IMR-90 (cell line): ENCODE measurements at regions not wholly inside any gene's neighbourhood (a gene's known extent, or its start where the extent isn't known, plus 50 kb on each side); places are given as distances from the start of the nearest gene placed in this dataset.

ENCODE experiments used
- ATAC-seq: fragments of 200-7000 bp; cut with Tn5 transposase; 2 replicates; pipeline ENCODE4 v1.9.1; 2020; ENCODE audit warnings: low read depth, mild to moderate bottlenecking, moderate library complexity
- BruUV-seq: library from RNA; stranded (reverse); fragments of 400-500 nt; replicated peaks from 2 replicates; lab custom pipeline; 2021; lab: Mats Ljungman, UMichigan
- CTCF ChIA-PET: fragments of 300-600 bp; formaldehyde crosslinking; extraction: SDS; loops from one replicate; lab custom pipeline; 2021; ENCODE audit warnings: antibody characterized with exemption; lab: Yijun Ruan, JAX
- POLR2A ChIA-PET: fragments of 300-600 bp; sonication (Branson Sonifier 250); formaldehyde crosslinking; loops from one replicate; lab custom pipeline; 2022; ENCODE audit warnings: antibody characterized with exemption; ENCODE audit not compliant: unreplicated experiment; lab: Charles Lee
- DNase-seq: peaks from one replicate; pipeline ENCODE4 v3.0.0; 2013
- H2AFZ ChIP-seq: replicated peaks from 2 replicates; pipeline ENCODE3; 2013; ENCODE audit warnings: low read length, mild to moderate bottlenecking; ENCODE audit not compliant: poor library complexity
- H2AK5ac ChIP-seq: 2 replicates; pipeline ENCODE4 v1.6.1; 2013; ENCODE audit warnings: low read depth, low read length, inconsistent platforms
- H2AK9ac ChIP-seq: replicated peaks from 2 replicates; pipeline ENCODE3; 2013; ENCODE audit warnings: mild to moderate bottlenecking, low read depth, low read length, moderate library complexity; ENCODE audit not compliant: poor library complexity
- H2BK120ac ChIP-seq: 2 replicates; pipeline ENCODE4 v1.6.1; 2013; ENCODE audit warnings: low read depth, low read length, inconsistent platforms
- H2BK15ac ChIP-seq: 3 replicates; pipeline ENCODE4 v1.6.1; 2013; ENCODE audit warnings: low read depth, low read length, inconsistent platforms
- H2BK20ac ChIP-seq: 2 replicates; pipeline ENCODE4 v1.6.1; 2013; ENCODE audit warnings: low read depth, mild to moderate bottlenecking, inconsistent platforms, low read length, moderate library complexity
- H2BK5ac ChIP-seq: 2 replicates; pipeline ENCODE4 v1.6.1; 2013; ENCODE audit warnings: mild to moderate bottlenecking, low read depth, low read length, inconsistent platforms; ENCODE audit not compliant: poor library complexity, severe bottlenecking
- H3K14ac ChIP-seq: replicated peaks from 2 replicates; pipeline ENCODE4 v1.6.1; 2013; ENCODE audit warnings: low read depth, low read length, inconsistent platforms
- H3K18ac ChIP-seq: 2 replicates; pipeline ENCODE4 v1.6.1; 2013; ENCODE audit warnings: low read depth, low read length, control low read depth
- H3K23ac ChIP-seq: 2 replicates; pipeline ENCODE4 v1.6.1; 2013; ENCODE audit warnings: low read depth, low read length, inconsistent platforms
- H3K27ac ChIP-seq: 2 replicates; pipeline ENCODE4 v1.5.1; 2013; ENCODE audit warnings: mild to moderate bottlenecking, control low read depth, low read length; ENCODE audit not compliant: insufficient read depth
- H3K27me3 ChIP-seq: 2 replicates; pipeline ENCODE4 v1.6.1; 2013; ENCODE audit warnings: low read length; ENCODE audit not compliant: control insufficient read depth, insufficient read depth
- H3K36me3 ChIP-seq: 2 replicates; pipeline ENCODE4 v1.6.1; 2013; ENCODE audit warnings: low read length, mixed read lengths; ENCODE audit not compliant: control insufficient read depth, insufficient read depth
- H3K4ac ChIP-seq: 2 replicates; pipeline ENCODE4 v1.6.1; 2013; ENCODE audit warnings: low read depth, low read length, inconsistent platforms
- H3K4me1 ChIP-seq: 2 replicates; pipeline ENCODE4 v1.6.1; 2013; ENCODE audit warnings: low read length, mixed read lengths; ENCODE audit not compliant: control insufficient read depth, insufficient read depth
- H3K4me2 ChIP-seq: 2 replicates; pipeline ENCODE4 v1.6.1; 2013; ENCODE audit warnings: low read depth, mild to moderate bottlenecking, control low read depth, low read length, moderate library complexity
- H3K4me3 ChIP-seq: 2 replicates; pipeline ENCODE4 v1.5.1; 2013; ENCODE audit warnings: low read depth, mild to moderate bottlenecking, control low read depth, low read length, moderate library complexity; ENCODE audit not compliant: insufficient read depth
- H3K56ac ChIP-seq: 2 replicates; pipeline ENCODE4 v1.6.1; 2013; ENCODE audit warnings: low read length, inconsistent platforms; ENCODE audit not compliant: insufficient read depth; ENCODE audit errors: extremely low read depth
- H3K79me1 ChIP-seq, 2 experiments: 2 replicates each; pipeline ENCODE4 v1.6.1; 2013; ENCODE audit warnings: low read length in 2 of 2, inconsistent platforms in 1 of 2, low read depth in 1 of 2
- H3K9ac ChIP-seq: 2 replicates; pipeline ENCODE4 v1.6.1; 2013; ENCODE audit warnings: low read depth, low read length, control low read depth
- H3K9me1 ChIP-seq: 2 replicates; pipeline ENCODE4 v1.6.1; 2013; ENCODE audit warnings: low read length, inconsistent platforms; ENCODE audit not compliant: insufficient read depth
- H3K9me3 ChIP-seq: 2 replicates; pipeline ENCODE4 v1.6.1; 2013; ENCODE audit warnings: low read length; ENCODE audit not compliant: control insufficient read depth, insufficient read depth
- H4K20me1 ChIP-seq: 2 replicates; pipeline ENCODE4 v1.6.1; 2013; ENCODE audit warnings: low read length, inconsistent platforms; ENCODE audit not compliant: insufficient read depth
- H4K5ac ChIP-seq: 2 replicates; pipeline ENCODE4 v1.6.1; 2013; ENCODE audit warnings: mild to moderate bottlenecking, low read depth, low read length, control low read depth
- H4K8ac ChIP-seq, 2 experiments: 2 replicates each; pipeline ENCODE4 v1.6.1; 2013; ENCODE audit warnings: low read depth in 2 of 2, low read length in 2 of 2, control low read depth in 1 of 2, inconsistent platforms in 1 of 2
- H4K91ac ChIP-seq: 2 replicates; pipeline ENCODE4 v1.6.1; 2013; ENCODE audit warnings: low read depth, low read length, inconsistent platforms; ENCODE audit not compliant: insufficient read depth
- BHLHE40 ChIP-seq: fragments of 150-350 bp; IDR thresholded peaks from 2 replicates; pipeline ENCODE4 v1.6.1; 2016; ENCODE audit warnings: mild to moderate bottlenecking, low read depth, low read length
- MAFK ChIP-seq: IDR thresholded peaks from 2 replicates; pipeline ENCODE4 v1.6.1; 2012; ENCODE audit warnings: low read depth, low read length, improper control_type of control experiment
- NFE2L2 ChIP-seq: fragments of 150-350 bp; IDR thresholded peaks from 2 replicates; pipeline ENCODE4 v1.6.1; 2016; ENCODE audit warnings: low read depth, mild to moderate bottlenecking, low read length
- WGBS, 2 experiments: methylation state at CpG; one replicate each; pipeline versions ENCODE4 v1.1.5 to v1.1.7; 2013; ENCODE audit warnings: missing lambda C conversion rate in 2 of 2; ENCODE audit not compliant: insufficient read length in 1 of 2; ENCODE audit errors: extremely low coverage in 2 of 2; 5-methylcytosine and 5-hydroxymethylcytosine counted together
- dilution Hi-C: fragments of 300-500 bp; cut with HindIII; formaldehyde crosslinking; loops from one replicate; pipeline ENCODE4 v1.14.3; 2018; ENCODE audit warnings: low sequenced_read_pairs; ENCODE audit not compliant: unreplicated experiment
- in situ Hi-C: fragments of 300-500 bp; cut with MboI; formaldehyde crosslinking; loops from 3 replicates; pipeline ENCODE4 v1.14.3; 2019; ENCODE audit warnings: low sequenced_read_pairs, inconsistent platforms, mixed read lengths
- intact Hi-C: fragments of 100-400 bp; cut with micrococcal nuclease; formaldehyde crosslinking; loops from 2 replicates; pipeline ENCODE4 v1.10.0; 2022

DNA sequence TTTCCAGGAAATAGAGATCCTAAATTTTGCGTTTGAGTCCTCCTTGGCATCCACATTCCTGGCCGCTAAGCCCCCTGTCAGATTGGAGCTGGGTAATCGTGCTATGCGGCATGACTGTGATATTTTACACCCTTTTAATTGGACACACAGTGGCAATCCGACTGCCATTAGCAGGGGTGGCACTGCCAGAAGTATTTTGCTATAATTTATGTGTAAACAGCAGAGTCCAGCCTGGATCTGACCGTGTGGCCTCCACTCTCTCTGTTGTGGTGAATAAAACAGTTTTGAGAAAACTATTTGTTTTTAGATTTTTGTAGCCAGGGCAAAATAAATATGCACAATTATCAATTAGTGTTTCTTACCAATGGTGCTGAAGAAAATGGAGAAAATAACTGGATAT is 281.0 kb upstream of the IRX2 start:
- no peak overlapping the region for H2BK20ac ChIP-seq

More for the DNA sequence above, 281.0 kb upstream of the IRX2 start:
- Histone ChIP-seq H3K14ac (no peak overlapping the region), H3K79me1 (no peaks in the 10 kb centered on the region), H3K27ac (no peak overlapping the region), H2BK5ac (no peak overlapping the region), H3K4me3 (no peak overlapping the region), H3K18ac (no peak overlapping the region), H3K4me2 (no peak overlapping the region), H4K5ac (no peak overlapping the region), H3K27me3 (no peaks in the 10 kb centered on the region), H2BK15ac (no peak overlapping the region), H3K56ac (no peak overlapping the region), H2AK9ac (no peak overlapping the region), H3K9me3 (peaks cover 47% of the 10 kb centered on the region), H3K4me1 (no peaks in the 10 kb centered on the region), H2AFZ (no peak overlapping the region), H3K36me3 (no peaks in the 10 kb centered on the region), H4K8ac (no peak overlapping the region), H3K9ac (no peak overlapping the region), H3K23ac (no peak overlapping the region), H2AK5ac (no peak overlapping the region), H2BK120ac (no peak overlapping the region), H3K4ac (no peak overlapping the region), H4K20me1 (no peaks in the 10 kb centered on the region), H4K91ac (no peak overlapping the region), H3K9me1 (no peaks in the 10 kb centered on the region)
- POLR2A ChIA-PET: no interaction called here
- BruUV-seq: no TSS peak
- intact Hi-C loops: no loop called here
- dilution Hi-C loops: no loop called here
- no peak for TF ChIP-seq MAFK
- TF ChIP-seq BHLHE40: no peak
- TF ChIP-seq NFE2L2: no peak
- ATAC-seq (no peak), DNase-seq (no peak)
- CTCF ChIA-PET: no interaction called here
- in situ Hi-C loops: no loop called here
- WGBS, 2 experiments: no CpG with 5 or more reads among the region's 6 CpGs
